Endothelial cell of umbilical vein (primary cell): ENCODE measurements at regions not wholly inside any gene's neighbourhood (a gene's known extent, or its start where the extent isn't known, plus 50 kb on each side); places are given as distances from the start of the nearest gene placed in this dataset.

ENCODE experiments used
- BruUV-seq: library from RNA; stranded (reverse); fragments of 400-500 nt; replicated peaks from 2 replicates; lab custom pipeline; 2021; lab: Mats Ljungman, UMichigan
- CTCF ChIA-PET: fragments of 300-600, 350-600 bp; sonication (Branson Sonifier 250); formaldehyde crosslinking; loops from one replicate; lab custom pipeline; 2021; ENCODE audit warnings: antibody characterized with exemption, inconsistent platforms; lab: Charles Lee
- POLR2A ChIA-PET: fragments of 300-600, 350-600 bp; sonication (Branson Sonifier 250); formaldehyde crosslinking; loops from one replicate; lab custom pipeline; 2021; ENCODE audit warnings: antibody characterized with exemption, inconsistent platforms; lab: Charles Lee
- DNase-seq: peaks from one replicate; pipeline ENCODE4 v3.0.0-alpha.2; 2011; ENCODE audit warnings: low read depth, low spot score
- FAIRE-seq: peaks from 2 replicates; lab custom pipeline; 2011; peaks lifted over from hg19 to GRCh38; lab: Jason Lieb, UNC
- H2AFZ ChIP-seq: 2 replicates; pipeline ENCODE4 v1.6.0; 2012; ENCODE audit warnings: low read depth, low read length, control low read depth, inconsistent platforms
- H3K27ac ChIP-seq: 2 replicates; pipeline ENCODE4 v1.5.1; 2011; ENCODE audit warnings: low read depth, mild to moderate bottlenecking, control low read depth, low read length, moderate library complexity; ENCODE audit not compliant: insufficient read depth
- H3K27me3 ChIP-seq, 2 experiments: 2 replicates each; pipeline versions ENCODE4 v1.6.0 to v1.6.1; 2011; ENCODE audit warnings: low read length in 2 of 2, mixed read lengths in 1 of 2; ENCODE audit not compliant: control insufficient read depth in 2 of 2, insufficient read depth in 2 of 2
- H3K36me3 ChIP-seq, 2 experiments: 2 replicates in 1 of 2; 3 replicates in 1 of 2; pipeline ENCODE4 v1.5.1; 2011; ENCODE audit warnings: low read length in 2 of 2, mild to moderate bottlenecking in 1 of 2, moderate library complexity in 1 of 2; ENCODE audit not compliant: control insufficient read depth in 2 of 2, insufficient read depth in 2 of 2; ENCODE audit errors: extremely low read depth in 1 of 2
- H3K4me1 ChIP-seq: 3 replicates; pipeline ENCODE4 v1.5.1; 2011; ENCODE audit warnings: mild to moderate bottlenecking, low read length; ENCODE audit not compliant: control insufficient read depth, insufficient read depth; ENCODE audit errors: extremely low read depth
- H3K4me2 ChIP-seq: 2 replicates; pipeline ENCODE4 v1.6.1; 2011; ENCODE audit warnings: low read length, control low read depth, mixed read lengths; ENCODE audit not compliant: insufficient read depth
- H3K4me3 ChIP-seq, 3 experiments: fragments of 200-600 bp in 1 of 3; sonication (generic), shearing (Covaris generic) in 1 of 3; replicated peaks in 1 of 3; 2 replicates each; pipeline ENCODE4 v1.5.1; 2011 to 2016; ENCODE audit warnings: control low read depth in 3 of 3, low read length in 3 of 3, mild to moderate bottlenecking in 2 of 3, inconsistent platforms in 1 of 3, low read depth in 1 of 3, moderate library complexity in 1 of 3; ENCODE audit not compliant: insufficient read depth in 1 of 3
- H3K79me2 ChIP-seq: 2 replicates; pipeline ENCODE4 v1.6.0; 2012; ENCODE audit warnings: low read length, inconsistent platforms; ENCODE audit not compliant: control insufficient read depth, insufficient read depth
- H3K9ac ChIP-seq: replicated peaks from 2 replicates; pipeline ENCODE3; 2011; ENCODE audit warnings: low read length, control low read depth; ENCODE audit not compliant: insufficient read depth; ENCODE audit errors: extremely low read depth
- H3K9me1 ChIP-seq: replicated peaks from 3 replicates; pipeline ENCODE4 v1.6.0; 2011; ENCODE audit warnings: mild to moderate bottlenecking, low read length; ENCODE audit not compliant: control insufficient read depth, insufficient read depth; ENCODE audit errors: extremely low read depth
- H3K9me3 ChIP-seq: replicated peaks from 2 replicates; pipeline ENCODE4 v1.5.1; 2012; ENCODE audit warnings: low read length, inconsistent platforms; ENCODE audit not compliant: control insufficient read depth, insufficient read depth
- H4K20me1 ChIP-seq: replicated peaks from 2 replicates; pipeline ENCODE3; 2011; ENCODE audit warnings: mild to moderate bottlenecking, low read length; ENCODE audit not compliant: control insufficient read depth, insufficient read depth; ENCODE audit errors: extremely low read depth
- CTCF ChIP-seq, 2 donors: IDR thresholded peaks; 1 replicate in 1 of 2; 2 replicates in 1 of 2; pipeline ENCODE4 v1.5.1; 2011; ENCODE audit warnings: low read length in 2 of 2, mild to moderate bottlenecking in 2 of 2, moderate library complexity in 2 of 2, control low read depth in 1 of 2, inconsistent platforms in 1 of 2, low read depth in 1 of 2; ENCODE audit not compliant: insufficient read depth in 1 of 2; ENCODE audit errors: extremely low read depth in 1 of 2
- EZH2 ChIP-seq: IDR thresholded peaks from 2 replicates; pipeline ENCODE4 v1.6.1; 2012; ENCODE audit warnings: borderline replicate concordance, low read depth, mild to moderate bottlenecking, moderate library complexity, low read length, inconsistent platforms; ENCODE audit not compliant: severe bottlenecking
- FOS ChIP-seq: IDR thresholded peaks from 2 replicates; pipeline ENCODE4 v1.6.1; 2011; ENCODE audit warnings: mild to moderate bottlenecking, low read length, moderate library complexity, borderline replicate concordance; ENCODE audit not compliant: insufficient read depth
- GATA2 ChIP-seq: IDR thresholded peaks from 2 replicates; pipeline ENCODE4 v1.7.0; 2011; ENCODE audit warnings: low read depth, mild to moderate bottlenecking, moderate library complexity, mixed read lengths, low read length; ENCODE audit not compliant: insufficient read length, insufficient read depth
- JUN ChIP-seq: IDR thresholded peaks from 2 replicates; pipeline ENCODE4 v1.6.1; 2011; ENCODE audit warnings: borderline replicate concordance, low read depth; ENCODE audit not compliant: insufficient read length, insufficient read depth
- MAX ChIP-seq: IDR thresholded peaks from 2 replicates; pipeline ENCODE4 v1.6.1; 2011; ENCODE audit not compliant: insufficient read depth, insufficient read length
- MYC ChIP-seq: IDR thresholded peaks from one replicate; pipeline ENCODE4 v1.6.1; 2011; ENCODE audit warnings: mild to moderate bottlenecking, low read depth, low read length
- POLR2A ChIP-seq: IDR thresholded peaks from 2 replicates; pipeline ENCODE4 v1.6.1; 2012; ENCODE audit warnings: low read depth, mild to moderate bottlenecking, control low read depth, low read length
- dilution Hi-C: fragments of 300-500 bp; cut with MboI; formaldehyde crosslinking; loops from one replicate; pipeline ENCODE4 v1.15.0; 2019; ENCODE audit warnings: low sequenced_read_pairs; ENCODE audit not compliant: extremely low pct_ligation_motif_present
- intact Hi-C: fragments of 100-400 bp; cut with micrococcal nuclease; formaldehyde crosslinking; loops from one replicate; pipeline ENCODE4 v1.10.0; 2022

DNA sequence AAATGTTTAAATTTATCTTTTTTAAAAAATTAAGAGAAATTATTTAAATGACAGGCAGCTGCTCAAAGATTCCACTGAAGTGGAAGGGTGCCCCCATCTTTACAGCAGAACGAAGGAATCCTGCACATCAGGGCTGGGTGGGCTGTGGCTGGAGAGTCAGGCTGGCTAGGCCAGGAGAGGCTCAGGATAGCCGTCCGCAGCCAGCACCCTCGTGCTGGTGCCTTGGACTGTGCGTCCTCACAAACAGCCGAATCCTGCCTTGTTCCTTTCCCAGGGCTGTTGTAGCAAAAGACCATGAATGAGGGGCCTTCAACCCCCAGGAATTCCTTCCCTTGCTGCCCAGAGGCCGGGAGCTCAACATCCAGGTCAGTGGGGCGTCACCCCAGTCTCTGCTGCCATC lies 64.6 kb upstream of the FCN1 start:
- no peaks in the 10 kb centered on the region for H3K4me1 ChIP-seq
- POLR2A ChIA-PET, result no interaction called here
- intact Hi-C loops (loop anchor here (2.0 kb wide), 1 partner anchor 284 kb away; no protein-coding TSS in a partner anchor), dilution Hi-C loops (no loop called here)
- H3K9ac ChIP-seq, result no peak overlapping the region
- H4K20me1 ChIP-seq, result no peaks in the 10 kb centered on the region
- H2AFZ ChIP-seq, result no peak overlapping the region
- FAIRE-seq, result no peak
- no peak overlapping the region for H3K4me2 ChIP-seq
- peaks cover 1% of the 10 kb centered on the region for H3K9me3 ChIP-seq
- H3K36me3 ChIP-seq, result no peaks in the 10 kb centered on the region
- no peak overlapping the region for H3K27ac ChIP-seq
- TF ChIP-seq GATA2 (no peak), MYC (no peak), CTCF (IDR thresholded peaks at IDR 0.05; ENCODE audit: extremely low read depth in 1 of 2, insufficient read depth in 1 of 2, low read depth in 1 of 2, low read length in 2 of 2) (no peak), MAX (no peak), JUN (no peak)
- no peak for DNase-seq
- CTCF ChIA-PET, result interaction anchor here (1.3 kb wide), 1 partner anchor 284 kb away, joined by 3 read pairs; no protein-coding TSS in a partner anchor
- no peaks in the 10 kb centered on the region for H3K9me1 ChIP-seq
- no peaks in the 10 kb centered on the region for H3K27me3 ChIP-seq
- H3K79me2 ChIP-seq, result no peaks in the 10 kb centered on the region
- no peak overlapping the region for H3K4me3 ChIP-seq
- BruUV-seq, result no TSS peak

DNA sequence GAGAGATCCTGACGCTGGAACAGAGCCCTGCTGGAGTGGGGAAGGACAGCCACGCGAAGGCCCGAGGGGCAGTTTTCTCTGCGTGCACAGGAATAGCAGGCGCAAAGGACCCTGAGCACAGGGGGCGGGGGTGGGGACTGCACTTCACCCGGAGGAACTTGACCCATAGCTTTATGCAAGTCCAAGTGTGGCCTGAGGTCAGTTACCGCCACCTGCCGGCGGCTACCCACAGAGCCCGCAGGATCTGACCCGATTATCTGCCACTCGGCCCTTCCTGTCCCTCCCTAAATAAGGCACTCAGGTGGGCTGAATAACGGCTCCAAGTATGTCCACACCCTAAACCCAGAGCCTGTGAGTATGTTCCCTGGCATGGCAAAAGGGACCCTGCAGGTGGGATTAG lies 65.4 kb upstream of the FCN1 start:
- BruUV-seq, result no TSS peak
- dilution Hi-C loops (no loop called here), intact Hi-C loops (loop anchor here (1.0 to 2.0 kb wide), 2 partner anchors 204 to 284 kb away; no protein-coding TSS in a partner anchor)
- no peaks in the 10 kb centered on the region for H4K20me1 ChIP-seq
- H2AFZ ChIP-seq, result no peak overlapping the region
- H3K36me3 ChIP-seq, result no peaks in the 10 kb centered on the region
- H3K9me3 ChIP-seq, result peaks cover 1% of the 10 kb centered on the region
- no peak overlapping the region for H3K9ac ChIP-seq
- DNase-seq (peak; percentile 4), FAIRE-seq (no peak)
- ChIA-PET POLR2A (no interaction called here), CTCF (interaction anchor here (1.0 to 2.6 kb wide), 3 partner anchors 201 to 534 kb away, joined by 3 to 5 read pairs (median 3); no protein-coding TSS in a partner anchor)
- H3K4me2 ChIP-seq, result no peak overlapping the region
- no peak overlapping the region for H3K4me3 ChIP-seq
- no peaks in the 10 kb centered on the region for H3K27me3 ChIP-seq
- no peaks in the 10 kb centered on the region for H3K79me2 ChIP-seq
- no peaks in the 10 kb centered on the region for H3K9me1 ChIP-seq
- H3K4me1 ChIP-seq, result no peaks in the 10 kb centered on the region
- TF ChIP-seq JUN (no peak), FOS (no peak), CTCF (IDR thresholded peaks at IDR 0.05; ENCODE audit: extremely low read depth in 1 of 2, insufficient read depth in 1 of 2, low read depth in 1 of 2, low read length in 2 of 2) (peak; percentile 13 to 33), POLR2A (no peak), EZH2 (no peak)
- H3K27ac ChIP-seq, result no peak overlapping the region
